H1 (cell line): ENCODE measurements at regions not wholly inside any gene's neighbourhood (a gene's known extent, or its start where the extent isn't known, plus 50 kb on each side); places are given as distances from the start of the nearest gene placed in this dataset.

ENCODE experiments used
- CTCF ChIA-PET: fragments of 300-600 bp; sonication (Branson Sonifier 250); formaldehyde crosslinking; loops from one replicate; lab custom pipeline; 2021; ENCODE audit not compliant: partially characterized antibody; lab: Charles Lee
- POLR2A ChIA-PET: fragments of 300-600 bp; sonication (Branson Sonifier 250); formaldehyde crosslinking; loops from one replicate; lab custom pipeline; 2021; ENCODE audit warnings: inconsistent platforms; ENCODE audit not compliant: partially characterized antibody; lab: Charles Lee
- DNase-seq, 2 experiments: peaks; one replicate each; pipeline versions ENCODE4 v3.0.0 to v3.0.0-alpha.2; 2010 to 2022; ENCODE audit warnings: low spot score in 2 of 2, low read depth in 1 of 2, mixed read lengths in 1 of 2
- FAIRE-seq: peaks from 2 replicates; lab custom pipeline; 2011; peaks lifted over from hg19 to GRCh38; lab: Jason Lieb, UNC
- H2AFZ ChIP-seq: 2 replicates; pipeline ENCODE4 v1.8.1; 2012; ENCODE audit warnings: low read length, inconsistent platforms
- H2AK5ac ChIP-seq: 2 replicates; pipeline ENCODE4 v1.6.1; 2013; ENCODE audit warnings: low read depth, low read length
- H2BK120ac ChIP-seq: replicated peaks from 2 replicates; pipeline ENCODE3; 2013; ENCODE audit warnings: low read depth, low read length, inconsistent platforms
- H2BK12ac ChIP-seq: 2 replicates; pipeline ENCODE4 v1.6.1; 2013; ENCODE audit warnings: low read depth, low read length
- H2BK15ac ChIP-seq: 2 replicates; pipeline ENCODE4 v1.6.1; 2013; ENCODE audit warnings: low read length
- H2BK20ac ChIP-seq: 2 replicates; pipeline ENCODE4 v1.6.1; 2013; ENCODE audit warnings: low read length
- H2BK5ac ChIP-seq: 2 replicates; pipeline ENCODE4 v1.6.1; 2013; ENCODE audit warnings: low read depth, low read length
- H3K14ac ChIP-seq: 2 replicates; pipeline ENCODE4 v1.6.1; 2013; ENCODE audit warnings: inconsistent platforms; ENCODE audit not compliant: insufficient read length
- H3K18ac ChIP-seq: 2 replicates; pipeline ENCODE4 v1.6.1; 2013; ENCODE audit warnings: low read length; ENCODE audit errors: extremely low read depth
- H3K23ac ChIP-seq: 2 replicates; pipeline ENCODE4 v1.6.1; 2013; ENCODE audit warnings: inconsistent platforms; ENCODE audit not compliant: insufficient read length
- H3K23me2 ChIP-seq: 2 replicates; pipeline ENCODE4 v1.6.1; 2013; ENCODE audit warnings: low read depth, low read length
- H3K27ac ChIP-seq: 2 replicates; pipeline ENCODE4 v1.6.1; 2011; ENCODE audit warnings: low read depth, low read length, inconsistent platforms
- H3K27me3 ChIP-seq, 4 experiments: replicated peaks in 1 of 4; 1 replicate in 1 of 4; 2 replicates in 3 of 4; pipeline versions ENCODE4 v1.6.1 to v1.8.1; 2011 to 2013; ENCODE audit warnings: low read length in 3 of 4, mild to moderate bottlenecking in 3 of 4, inconsistent platforms in 2 of 4, mixed read lengths in 2 of 4, moderate library complexity in 1 of 4; ENCODE audit not compliant: control insufficient read depth in 3 of 4, insufficient read depth in 3 of 4; ENCODE audit errors: extremely low read depth in 1 of 4
- H3K36me3 ChIP-seq, 4 experiments: 2 replicates each; pipeline versions ENCODE4 v1.6.1 to v1.8.1; 2011 to 2013; ENCODE audit warnings: mild to moderate bottlenecking in 4 of 4, low read length in 3 of 4, moderate library complexity in 2 of 4, control low read depth in 1 of 4, inconsistent platforms in 1 of 4; ENCODE audit not compliant: insufficient read depth in 4 of 4, control insufficient read depth in 2 of 4
- H3K4ac ChIP-seq: replicated peaks from 2 replicates; pipeline ENCODE3; 2013; ENCODE audit warnings: low read length, low read depth, mixed read lengths, inconsistent platforms; ENCODE audit not compliant: insufficient read length
- H3K4me1 ChIP-seq, 4 experiments: replicated peaks in 1 of 4; 1 replicate in 1 of 4; 2 replicates in 3 of 4; pipeline versions ENCODE4 v1.6.1 to v1.8.1; 2011 to 2013; ENCODE audit warnings: low read length in 3 of 4, inconsistent platforms in 2 of 4, mixed read lengths in 1 of 4; ENCODE audit not compliant: insufficient read depth in 4 of 4, control insufficient read depth in 3 of 4
- H3K4me2 ChIP-seq, 2 experiments: 2 replicates each; pipeline versions ENCODE4 v1.6.1 to v1.8.1; 2011 to 2013; ENCODE audit warnings: low read depth in 2 of 2, low read length in 2 of 2, control low read depth in 1 of 2, inconsistent platforms in 1 of 2, mild to moderate bottlenecking in 1 of 2; ENCODE audit not compliant: insufficient read depth in 1 of 2
- H3K4me3 ChIP-seq, 4 experiments: fragments of 200-600, 300-600 bp in 1 of 4; sonication (generic), shearing (Covaris generic), sonication (Bioruptor Twin) in 1 of 4; 2 replicates each; pipeline versions ENCODE4 v1.5.1 to v1.8.1; 2011 to 2016; ENCODE audit warnings: low read length in 4 of 4, low read depth in 3 of 4, control low read depth in 2 of 4, inconsistent platforms in 2 of 4, mild to moderate bottlenecking in 2 of 4, mixed read lengths in 1 of 4, moderate library complexity in 1 of 4; ENCODE audit not compliant: insufficient read depth in 2 of 4; ENCODE audit errors: extremely low read depth in 1 of 4
- H3K56ac ChIP-seq: replicated peaks from 2 replicates; pipeline ENCODE3; 2013; ENCODE audit warnings: low read depth, mild to moderate bottlenecking, mixed read lengths, low read length, inconsistent platforms; ENCODE audit not compliant: insufficient read length
- H3K79me1 ChIP-seq: 2 replicates; pipeline ENCODE4 v1.6.1; 2013; ENCODE audit warnings: low read depth, low read length, control low read depth
- H3K79me2 ChIP-seq, 2 experiments: 2 replicates each; pipeline versions ENCODE4 v1.6.1 to v1.8.1; 2012 to 2013; ENCODE audit warnings: low read length in 2 of 2, mild to moderate bottlenecking in 2 of 2, inconsistent platforms in 1 of 2; ENCODE audit not compliant: insufficient read depth in 2 of 2, control insufficient read depth in 1 of 2
- H3K9ac ChIP-seq, 4 experiments: replicated peaks in 1 of 4; 1 replicate in 1 of 4; 2 replicates in 3 of 4; pipeline versions ENCODE4 v1.6.1 to v1.8.1; 2011 to 2013; ENCODE audit warnings: low read depth in 3 of 4, low read length in 3 of 4, control low read depth in 2 of 4, mild to moderate bottlenecking in 2 of 4, moderate library complexity in 2 of 4, inconsistent platforms in 1 of 4; ENCODE audit errors: extremely low read depth in 1 of 4
- H3K9me3 ChIP-seq, 2 experiments: 2 replicates each; pipeline versions ENCODE4 v1.6.1 to v1.8.1; 2012 to 2013; ENCODE audit warnings: mild to moderate bottlenecking in 2 of 2, moderate library complexity in 2 of 2, control low read depth in 1 of 2, inconsistent platforms in 1 of 2, low read depth in 1 of 2, low read length in 1 of 2, mixed read lengths in 1 of 2; ENCODE audit not compliant: insufficient read depth in 2 of 2
- H4K20me1 ChIP-seq, 2 experiments: replicated peaks in 1 of 2; 2 replicates each; pipeline versions ENCODE3 to v1.8.1; 2011 to 2013; ENCODE audit warnings: inconsistent platforms in 2 of 2, low read length in 2 of 2, mild to moderate bottlenecking in 1 of 2; ENCODE audit not compliant: insufficient read depth in 2 of 2, control insufficient read depth in 1 of 2
- H4K5ac ChIP-seq: 2 replicates; pipeline ENCODE4 v1.6.1; 2013; ENCODE audit warnings: low read length, low read depth, mixed read lengths, inconsistent platforms; ENCODE audit not compliant: insufficient read length
- H4K8ac ChIP-seq: 2 replicates; pipeline ENCODE4 v1.8.0; 2013; ENCODE audit warnings: mild to moderate bottlenecking, moderate library complexity, low read length, inconsistent platforms; ENCODE audit not compliant: insufficient read depth; ENCODE audit errors: extremely low read depth
- H4K91ac ChIP-seq: replicated peaks from 2 replicates; pipeline ENCODE3; 2013; ENCODE audit warnings: low read length, mixed read lengths, inconsistent platforms; ENCODE audit not compliant: insufficient read length
- BRCA1 ChIP-seq: IDR thresholded peaks from 2 replicates; pipeline ENCODE4 v1.6.1; 2012; ENCODE audit warnings: low read depth, low read length, improper control_type of control experiment
- CEBPB ChIP-seq: IDR thresholded peaks from 2 replicates; pipeline ENCODE4 v1.6.1; 2012; ENCODE audit warnings: low read depth, low read length
- CTBP2 ChIP-seq: IDR thresholded peaks from 2 replicates; pipeline ENCODE4 v1.7.0; 2011; ENCODE audit warnings: borderline replicate concordance, mild to moderate bottlenecking, moderate library complexity, mixed read lengths, low read length; ENCODE audit not compliant: insufficient read depth, insufficient read length
- FOSL1 ChIP-seq: IDR thresholded peaks from 2 replicates; pipeline ENCODE4 v1.6.1; 2011; ENCODE audit warnings: mild to moderate bottlenecking, low read depth, low read length, moderate library complexity; ENCODE audit not compliant: insufficient read depth
- GTF2F1 ChIP-seq: IDR thresholded peaks from 2 replicates; pipeline ENCODE4 v1.6.1; 2012; ENCODE audit warnings: low read depth, low read length, improper control_type of control experiment, borderline replicate concordance
- HDAC6 ChIP-seq: IDR thresholded peaks from one replicate; pipeline ENCODE4 v1.7.1; 2012; ENCODE audit warnings: low read depth, mild to moderate bottlenecking, inconsistent platforms, low read length, moderate library complexity
- JUN ChIP-seq: IDR thresholded peaks from 2 replicates; pipeline ENCODE4 v1.6.1; 2011; ENCODE audit warnings: low read depth, mild to moderate bottlenecking, improper control_type of control experiment, low read length
- POLR2A ChIP-seq, 2 experiments: IDR thresholded peaks; 1 replicate in 1 of 2; 2 replicates in 1 of 2; pipeline ENCODE4 v1.6.1; 2011; ENCODE audit warnings: low read depth in 2 of 2, low read length in 2 of 2, mild to moderate bottlenecking in 2 of 2; ENCODE audit errors: control extremely low read depth in 1 of 2
- POLR2AphosphoS5 ChIP-seq: IDR thresholded peaks from 2 replicates; pipeline ENCODE4 v1.6.1; 2011; ENCODE audit warnings: low read depth, low read length
- RFX5 ChIP-seq: IDR thresholded peaks from 2 replicates; pipeline ENCODE4 v1.6.1; 2011; ENCODE audit warnings: low read depth, low read length, improper control_type of control experiment, borderline replicate concordance
- SP2 ChIP-seq: IDR thresholded peaks from 2 replicates; pipeline ENCODE4 v1.6.1; 2012; ENCODE audit warnings: mild to moderate bottlenecking, low read length, inconsistent platforms
- SUZ12 ChIP-seq: fragments of 200-600 bp; sonication (generic); IDR thresholded peaks from 2 replicates; pipeline ENCODE4 v1.6.1; 2012; ENCODE audit warnings: mild to moderate bottlenecking, inconsistent platforms, low read length, moderate library complexity, mixed read lengths
- USF2 ChIP-seq: IDR thresholded peaks from 2 replicates; pipeline ENCODE4 v1.6.1; 2011; ENCODE audit warnings: low read length, improper control_type of control experiment
- YY1 ChIP-seq: IDR thresholded peaks from 2 replicates; pipeline ENCODE4 v1.6.1; 2011; ENCODE audit warnings: low read depth, mild to moderate bottlenecking, low read length
- WGBS, 2 experiments: shearing (Covaris generic) in 1 of 2; methylation state at CpG; one replicate each; pipeline versions ENCODE4 v1.1.6 to v1.1.7; 2013 to 2015; ENCODE audit warnings: low lambda C conversion rate in 2 of 2, mixed read lengths in 2 of 2, inconsistent platforms in 1 of 2, low coverage in 1 of 2, missing lambda C conversion rate in 1 of 2; ENCODE audit not compliant: insufficient replicate concordance in 2 of 2, insufficient coverage in 1 of 2, insufficient read length in 1 of 2; ENCODE audit errors: extremely low coverage in 1 of 2, missing lambda C conversion rate in 1 of 2; 5-methylcytosine and 5-hydroxymethylcytosine counted together

- WGBS, 2 experiments: 90% methylated on average over 8 of the region's 8 CpGs; no CpG with 5 or more reads in 1 of the 2 experiments
- Histone ChIP-seq H3K9ac (no peak overlapping the region), H2BK5ac (no peak overlapping the region)
- TF ChIP-seq RFX5 (no peak), BRCA1 (no peak), HDAC6 (no peak), CEBPB (no peak), POLR2A (IDR thresholded peaks at IDR 0.05; ENCODE audit: control extremely low read depth in 1 of 2, low read depth in 2 of 2, low read length in 2 of 2) (no peak), USF2 (no peak), YY1 (no peak), FOSL1 (no peak), SUZ12 (no peak), SP2 (no peak), POLR2AphosphoS5 (no peak), JUN (no peak), CTBP2 (no peak), GTF2F1 (no peak)
These were observed 86.9 kb upstream of the CTNNA1 start for GRCh38 chr5:138666226-138666742.

More at GRCh38 chr5:138666226-138666742, 86.9 kb upstream of the CTNNA1 start:
- Histone ChIP-seq H2BK15ac (no peak overlapping the region), H2BK12ac (no peak overlapping the region), H4K8ac (no peak overlapping the region), H3K79me1 (no peaks in the 10 kb centered on the region), H3K23me2 (no peaks in the 10 kb centered on the region), H3K4ac (no peak overlapping the region), H4K5ac (no peak overlapping the region), H2AK5ac (peak overlapping the region; percentile 8; the same call in 1 of the 2 replicates), H3K18ac (no peak overlapping the region), H3K4me1 (peaks cover 0 to 5% (median 2%) of the 10 kb centered on the region in 4 experiments; a peak in 3 of 7 replicates), H3K23ac (no peak overlapping the region), H3K4me3 (no peak overlapping the region), H3K27me3 (no peaks in the 10 kb centered on the region; a peak in 1 of 7 replicates), H3K36me3 (no peaks in the 10 kb centered on the region), H4K91ac (no peak overlapping the region), H2BK120ac (no peak overlapping the region), H3K27ac (no peak overlapping the region), H2BK20ac (no peak overlapping the region), H3K9me3 (no peaks in the 10 kb centered on the region), H2AFZ (no peak overlapping the region), H3K4me2 (no peak overlapping the region), H4K20me1 (no peaks in the 10 kb centered on the region), H3K14ac (no peak overlapping the region), H3K79me2 (no peaks in the 10 kb centered on the region), H3K56ac (no peak overlapping the region)
- POLR2A ChIA-PET: interaction anchor here (1.3 kb wide), 1 partner anchor 18 kb away, joined by 3 read pairs; no protein-coding TSS in a partner anchor
- CTCF ChIA-PET: interaction anchor here (1.4 to 2.8 kb wide), 3 partner anchors 11 to 23 kb away, joined by 4 to 13 read pairs (median 5); no protein-coding TSS in a partner anchor
- FAIRE-seq: no peak
- DNase-seq: peak in 1 of 2 experiments; percentile 24
